ENCODE measurements at regions not wholly inside any gene's neighbourhood (a gene's known extent, or its start where the extent isn't known, plus 50 kb on each side); places are given as distances from the start of the nearest gene placed in this dataset.
A peak's percentile ranks its signal among the peaks of the same experiment; 100 is the strongest.

GRCh38 chr2:236747426-236747825, 177.8 kb downstream of the ACKR3 start:
- no peak for DNase-seq

- DNase-seq, result no peak
Measured at GRCh38 chr2:236747925-236748324, 178.3 kb downstream of the ACKR3 start.

- no peak for DNase-seq
Measured at GRCh38 chr2:236748385-236748784, 178.8 kb downstream of the ACKR3 start.

GRCh38 chr2:236748801-236749200, 179.2 kb downstream of the ACKR3 start:
- no peak for DNase-seq

GRCh38 chr2:236749346-236749745, 179.7 kb downstream of the ACKR3 start:
- no peak for DNase-seq

GRCh38 chr2:236752096-236752495, 182.5 kb downstream of the ACKR3 start:
- no peak for DNase-seq

- DNase-seq, result peak; percentile 35
Measured at GRCh38 chr2:236753606-236754270, 184.1 kb downstream of the ACKR3 start.

- no peak for DNase-seq
Measured at GRCh38 chr2:236754271-236754944, 184.8 kb downstream of the ACKR3 start.

GRCh38 chr2:236755278-236755840, 185.7 kb downstream of the ACKR3 start:
- no peak for DNase-seq

- no peak for DNase-seq
Measured at GRCh38 chr2:236758406-236758805, 188.8 kb downstream of the ACKR3 start.

GRCh38 chr2:236760246-236760645, 190.6 kb downstream of the ACKR3 start:
- no peak for DNase-seq

- DNase-seq, result no peak
Measured at GRCh38 chr2:236761358-236761757, 191.7 kb downstream of the ACKR3 start.

- DNase-seq, result no peak
Measured at GRCh38 chr2:236762628-236763027, 193.0 kb downstream of the ACKR3 start.

- DNase-seq, result peak; percentile 49
Measured at GRCh38 chr2:236763857-236764256, 194.2 kb downstream of the ACKR3 start.

GRCh38 chr2:236764716-236765115, 195.1 kb downstream of the ACKR3 start:
- DNase-seq, result no peak

GRCh38 chr2:236765478-236765877, 195.9 kb downstream of the ACKR3 start:
- DNase-seq, result no peak

GRCh38 chr2:236766850-236767249, 197.2 kb downstream of the ACKR3 start:
- DNase-seq, result no peak

GRCh38 chr2:236767941-236768340, 198.3 kb downstream of the ACKR3 start:
- no peak for DNase-seq

GRCh38 chr2:236768393-236769140, 198.9 kb downstream of the ACKR3 start:
- no peak for DNase-seq

- no peak for DNase-seq
Measured at GRCh38 chr2:236769981-236770671, 200.5 kb downstream of the ACKR3 start.

GRCh38 chr2:236772220-236772837, 202.7 kb downstream of the ACKR3 start:
- DNase-seq, result no peak

- DNase-seq, result no peak
Measured at GRCh38 chr2:236773206-236773605, 203.6 kb downstream of the ACKR3 start.
